T-helper 1 cell (primary cell): ENCODE measurements at regions not wholly inside any gene's neighbourhood (a gene's known extent, or its start where the extent isn't known, plus 50 kb on each side); places are given as distances from the start of the nearest gene placed in this dataset.

Experiments used
- DNase-seq, 5 donors: peaks; one replicate each; pipeline ENCODE4 v3.0.0-alpha.2; 2012 to 2020

GRCh38 chr9:86795047-86795442 lies 152.3 kb downstream of the GAS1 start:
- no peak for DNase-seq

- DNase-seq: no peak
Measured at GRCh38 chr9:86794391-86795046, 152.8 kb downstream of the GAS1 start.

- DNase-seq: no peak
Measured at GRCh38 chr9:86792136-86792535, 155.2 kb downstream of the GAS1 start.

- no peak for DNase-seq
Measured at GRCh38 chr9:86790805-86791204, 156.5 kb downstream of the GAS1 start.

GRCh38 chr9:86788456-86788855 lies 158.8 kb downstream of the GAS1 start:
- no peak for DNase-seq

GRCh38 chr9:86783884-86784283 lies 163.4 kb downstream of the GAS1 start:
- DNase-seq: no peak

- DNase-seq: no peak
Measured at GRCh38 chr9:86782831-86783230, 164.5 kb downstream of the GAS1 start.

GRCh38 chr9:86778761-86779160 lies 168.5 kb downstream of the GAS1 start:
- DNase-seq: no peak

GRCh38 chr9:86775718-86776117 lies 171.6 kb downstream of the GAS1 start:
- DNase-seq: no peak

GRCh38 chr9:86774116-86774515 lies 173.2 kb downstream of the GAS1 start:
- no peak for DNase-seq

GRCh38 chr9:86773422-86773945 lies 173.8 kb downstream of the GAS1 start:
- no peak for DNase-seq

- DNase-seq: no peak
Measured at GRCh38 chr9:86772635-86772993, 174.7 kb downstream of the GAS1 start.

- DNase-seq: no peak
Measured at GRCh38 chr9:86771941-86772634, 175.2 kb downstream of the GAS1 start.

GRCh38 chr9:86771420-86771819 lies 175.9 kb downstream of the GAS1 start:
- no peak for DNase-seq

- no peak for DNase-seq
Measured at GRCh38 chr9:86768709-86769108, 178.6 kb downstream of the GAS1 start.

- DNase-seq: no peak
Measured at GRCh38 chr9:86768020-86768419, 179.3 kb downstream of the GAS1 start.

- DNase-seq: no peak
Measured at GRCh38 chr9:86767373-86767772, 179.9 kb downstream of the GAS1 start.

GRCh38 chr9:86766912-86767311 lies 180.4 kb downstream of the GAS1 start:
- no peak for DNase-seq

GRCh38 chr9:86766511-86766910 lies 180.8 kb downstream of the GAS1 start:
- DNase-seq: no peak

- DNase-seq: no peak
Measured at GRCh38 chr9:86765746-86766430, 181.4 kb downstream of the GAS1 start.

GRCh38 chr9:86764671-86765343 lies 182.5 kb downstream of the GAS1 start:
- DNase-seq: no peak

GRCh38 chr9:86764221-86764624 lies 183.1 kb downstream of the GAS1 start:
- no peak for DNase-seq

GRCh38 chr9:86763791-86764190 lies 183.5 kb downstream of the GAS1 start:
- no peak for DNase-seq

- DNase-seq: no peak
Measured at GRCh38 chr9:86757382-86757720, 190.0 kb downstream of the GAS1 start.
